Lower leg skin (tissue), 3 donors: ENCODE measurements at regions not wholly inside any gene's neighbourhood (a gene's known extent, or its start where the extent isn't known, plus 50 kb on each side); places are given as distances from the start of the nearest gene placed in this dataset.

Experiments
- CTCF ChIP-seq, 3 donors: fragments of 450-650 bp; IDR thresholded peaks; one replicate each; pipeline ENCODE4 v1.5.1; 2016; ENCODE audit warnings: antibody characterized with exemption in 3 of 3, mild to moderate bottlenecking in 3 of 3, moderate library complexity in 2 of 3
- POLR2A ChIP-seq, 2 donors: fragments of 450-650 bp; IDR thresholded peaks; one replicate each; pipeline ENCODE4 v1.6.1; 2016 to 2017; ENCODE audit warnings: antibody characterized with exemption in 2 of 2, mild to moderate bottlenecking in 1 of 2, moderate library complexity in 1 of 2

DNA sequence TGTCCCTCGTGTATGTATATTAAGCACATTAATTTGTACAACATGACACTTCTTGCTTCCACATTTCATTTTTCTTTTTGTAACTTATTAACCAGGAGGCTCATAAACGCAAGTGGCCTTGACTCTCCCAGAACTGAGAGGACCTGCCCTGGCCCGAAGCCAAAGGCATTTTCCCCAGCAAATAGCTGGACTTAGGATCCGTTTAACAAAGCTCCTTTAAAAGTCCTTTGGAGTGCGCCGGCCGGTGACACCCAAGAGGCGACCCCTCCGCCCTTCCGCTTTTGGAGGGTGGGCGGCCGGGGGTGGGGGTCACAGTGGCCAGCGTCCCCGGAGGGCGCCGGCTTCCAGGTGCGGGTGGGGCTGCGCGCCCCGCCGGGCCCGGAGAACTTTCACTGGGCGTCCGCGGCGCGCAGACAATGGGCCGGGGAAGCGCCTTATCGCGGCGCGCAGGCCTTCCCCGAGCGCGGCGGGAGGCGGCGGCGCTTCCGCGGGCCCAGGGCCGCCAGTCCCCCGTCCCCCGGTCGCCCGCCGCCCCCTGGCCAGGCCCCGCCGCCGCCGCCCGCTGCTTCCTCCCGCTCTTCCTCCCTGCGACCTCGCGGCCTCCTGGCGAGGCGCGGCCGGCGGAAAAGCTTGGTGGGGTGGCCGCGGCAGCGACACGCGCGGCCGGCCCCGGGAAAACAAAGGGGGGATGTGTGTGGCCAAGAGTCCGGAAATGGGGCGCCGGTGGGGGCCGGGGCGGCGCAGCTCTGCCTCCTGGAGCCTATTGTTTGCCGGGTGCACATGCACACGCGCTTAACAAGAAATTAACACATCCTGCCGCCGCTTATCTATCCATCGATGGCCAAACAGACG is 613.4 kb downstream of the MCTP2 start:
- TF ChIP-seq CTCF (IDR thresholded peaks at IDR 0.05) = no peak
- no peak for TF ChIP-seq POLR2A (IDR thresholded peaks at IDR 0.05)
